GM12892 (cell line): ENCODE measurements at regions not wholly inside any gene's neighbourhood (a gene's known extent, or its start where the extent isn't known, plus 50 kb on each side); places are given as distances from the start of the nearest gene placed in this dataset.
"Not testable (repeated sequence)": the region's sequence is repeated elsewhere in the genome, so short reads cannot be mapped to it uniquely, and the experiment has no call there.

Experiments used
- DNase-seq: peaks from one replicate; pipeline ENCODE4 v3.0.0; 2011; ENCODE audit not compliant: insufficient read length
- FAIRE-seq: peaks from 2 replicates; lab custom pipeline; 2011; peaks lifted over from hg19 to GRCh38; lab: Jason Lieb, UNC
- POLR2A ChIP-seq: IDR thresholded peaks from 2 replicates; pipeline ENCODE4 v1.6.1; 2011; ENCODE audit warnings: low read depth, low read length, control low read depth
- POLR2AphosphoS5 ChIP-seq: IDR thresholded peaks from 2 replicates; pipeline ENCODE4 v1.6.1; 2011; ENCODE audit warnings: low read depth, low read length, control low read depth
- TAF1 ChIP-seq: IDR thresholded peaks from 2 replicates; pipeline ENCODE4 v1.6.1; 2011; ENCODE audit warnings: low read depth, mild to moderate bottlenecking, control low read depth, low read length, borderline replicate concordance

- TF ChIP-seq POLR2A (no peak), POLR2AphosphoS5 (no peak), TAF1 (no peak)
- FAIRE-seq: no peak
- no peak for DNase-seq
These were observed 518.1 kb upstream of the NUDT12 start for GRCh38 chr5:104080646-104081175.

GRCh38 chr5:104079861-104080645 lies 517.5 kb upstream of the NUDT12 start:
- DNase-seq, FAIRE-seq: not testable (repeated sequence)

GRCh38 chr5:104071887-104072286 lies 509.3 kb upstream of the NUDT12 start:
- TF ChIP-seq POLR2A (no peak), POLR2AphosphoS5 (no peak), TAF1 (no peak)
- no peak for DNase-seq
- no peak for FAIRE-seq

GRCh38 chr5:104062621-104063377 lies 500.2 kb upstream of the NUDT12 start:
- DNase-seq (no peak), FAIRE-seq (no peak)
- TF ChIP-seq TAF1 (no peak), POLR2A (no peak), POLR2AphosphoS5 (no peak)

GRCh38 chr5:104061707-104062106 lies 499.1 kb upstream of the NUDT12 start:
- no peak for DNase-seq
- no peak for FAIRE-seq
- TF ChIP-seq POLR2AphosphoS5 (no peak), TAF1 (no peak)

- DNase-seq: no peak
- TF ChIP-seq TAF1 (no peak), POLR2A (no peak), POLR2AphosphoS5 (no peak)
- FAIRE-seq: no peak
These were observed 490.7 kb upstream of the NUDT12 start for GRCh38 chr5:104053353-104053649.

GRCh38 chr5:104052558-104053352 lies 490.2 kb upstream of the NUDT12 start:
- FAIRE-seq: no peak
- no peak for TF ChIP-seq TAF1
- no peak for TF ChIP-seq POLR2A
- DNase-seq: no peak

- FAIRE-seq: no peak
- no peak for DNase-seq
- no peak for TF ChIP-seq POLR2AphosphoS5
- no peak for TF ChIP-seq TAF1
- no peak for TF ChIP-seq POLR2A
These were observed 487.8 kb upstream of the NUDT12 start for GRCh38 chr5:104050436-104050835.

- DNase-seq (no peak), FAIRE-seq (no peak)
- TF ChIP-seq POLR2A (no peak), TAF1 (no peak), POLR2AphosphoS5 (no peak)
These were observed 487.2 kb upstream of the NUDT12 start for GRCh38 chr5:104049752-104050151.

GRCh38 chr5:104048231-104048630 lies 485.6 kb upstream of the NUDT12 start:
- FAIRE-seq: no peak
- no peak for DNase-seq
- TF ChIP-seq POLR2AphosphoS5 (no peak), TAF1 (no peak), POLR2A (no peak)

GRCh38 chr5:104045987-104046386 lies 483.4 kb upstream of the NUDT12 start:
- DNase-seq (no peak), FAIRE-seq (no peak)
- TF ChIP-seq POLR2AphosphoS5 (no peak), POLR2A (no peak), TAF1 (no peak)

- not testable (repeated sequence) for DNase-seq, FAIRE-seq
These were observed 477.3 kb upstream of the NUDT12 start for GRCh38 chr5:104039871-104040270.

GRCh38 chr5:104037136-104037535 lies 474.5 kb upstream of the NUDT12 start:
- FAIRE-seq, DNase-seq: not testable (repeated sequence)

GRCh38 chr5:104033186-104033585 lies 470.6 kb upstream of the NUDT12 start:
- not testable (repeated sequence) for FAIRE-seq

More at GRCh38 chr5:104033186-104033585, 470.6 kb upstream of the NUDT12 start:
- not testable (repeated sequence) for DNase-seq
